Activated CD4-positive, alpha-beta T cell treated with anti-CD3 and anti-CD28 coated beads, Interleukin-2, amount 10 ng/mL, durations not matched to agents 7 days and 5 days (primary cell): ENCODE measurements at regions not wholly inside any gene's neighbourhood (a gene's known extent, or its start where the extent isn't known, plus 50 kb on each side); places are given as distances from the start of the nearest gene placed in this dataset.
"Not testable (repeated sequence)": the region's sequence is repeated elsewhere in the genome, so short reads cannot be mapped to it uniquely, and the experiment has no call there.

ENCODE experiments used
- CTCF ChIA-PET: fragments of 350-600 bp; sonication (Branson Sonifier 250); formaldehyde crosslinking; loops from one replicate; lab custom pipeline; 2021; ENCODE audit warnings: antibody characterized with exemption; lab: Charles Lee
- POLR2A ChIA-PET: fragments of 350-600 bp; sonication (Branson Sonifier 250); formaldehyde crosslinking; loops from one replicate; lab custom pipeline; 2021; ENCODE audit warnings: antibody characterized with exemption; lab: Charles Lee
- DNase-seq: peaks from one replicate; pipeline ENCODE4 v3.0.0-alpha.2; 2020
- H3K27ac Mint-ChIP-seq: one replicate; pipeline ENCODE4 v1.8.0; 2021; ENCODE audit warnings: mild to moderate bottlenecking, moderate library complexity, mixed read lengths
- H3K27me3 Mint-ChIP-seq: one replicate; pipeline ENCODE4 v1.8.0; 2021; ENCODE audit warnings: mixed read lengths
- H3K36me3 Mint-ChIP-seq: one replicate; pipeline ENCODE4 v1.8.0; 2021; ENCODE audit warnings: low read depth, mixed read lengths
- H3K4me1 Mint-ChIP-seq: one replicate; pipeline ENCODE4 v1.8.0; 2021; ENCODE audit warnings: mixed read lengths
- H3K4me3 Mint-ChIP-seq: one replicate; pipeline ENCODE4 v1.8.0; 2021; ENCODE audit warnings: mild to moderate bottlenecking, moderate library complexity, mixed read lengths
- H3K9me3 Mint-ChIP-seq: one replicate; pipeline ENCODE4 v1.8.0; 2021; ENCODE audit warnings: mixed read lengths

DNA sequence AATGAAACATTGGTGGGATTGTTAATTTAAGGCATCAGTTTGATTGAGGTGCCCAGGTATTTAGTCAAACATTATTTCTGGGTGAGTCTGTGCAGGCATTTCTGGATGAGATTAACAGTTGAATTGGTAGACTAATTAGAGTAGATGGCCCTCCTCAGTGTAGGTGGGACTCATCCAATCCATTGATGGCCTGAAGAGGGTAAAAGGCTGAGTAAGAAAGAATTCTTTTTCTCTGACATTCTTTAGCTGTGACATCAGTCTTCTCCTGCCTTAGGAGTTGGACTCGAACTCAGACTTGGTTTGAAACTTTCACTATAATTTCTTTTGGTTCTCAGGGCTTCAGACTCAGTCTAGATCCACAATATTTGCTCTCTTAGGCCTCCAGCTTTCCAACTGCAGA lies 59.6 kb upstream of the ADAMTS5 start:
- Mint-ChIP-seq H3K27me3 (no peaks in the 10 kb centered on the region), H3K27ac (no peak overlapping the region), H3K4me3 (no peak overlapping the region), H3K4me1 (no peaks in the 10 kb centered on the region), H3K36me3 (no peaks in the 10 kb centered on the region), H3K9me3 (no peaks in the 10 kb centered on the region)
- POLR2A ChIA-PET = no interaction called here
- CTCF ChIA-PET = no interaction called here
- DNase-seq = no peak

DNA sequence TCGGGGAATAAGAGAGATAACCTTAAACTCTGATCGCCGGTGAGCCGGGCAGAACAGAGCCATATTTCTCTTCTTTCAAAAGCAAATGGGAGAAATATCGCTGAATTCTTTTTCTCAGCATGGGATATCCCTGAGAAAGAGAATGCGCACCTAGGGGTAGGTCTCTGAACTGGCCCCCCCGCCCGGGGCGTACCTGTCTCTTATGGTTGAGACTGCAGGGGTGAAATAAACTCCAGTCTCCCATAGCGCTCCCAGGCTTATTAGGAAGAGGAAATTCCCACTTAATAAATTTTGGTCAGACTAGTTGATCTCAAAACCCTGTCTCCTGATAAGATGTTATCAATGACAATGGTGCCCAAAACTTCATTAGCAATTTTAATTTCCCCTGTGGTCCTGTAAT lies 58.8 kb upstream of the ADAMTS5 start:
- H3K27ac Mint-ChIP-seq, POLR2A ChIA-PET, H3K4me1 Mint-ChIP-seq, CTCF ChIA-PET, H3K36me3 Mint-ChIP-seq, H3K4me3 Mint-ChIP-seq, DNase-seq, H3K9me3 Mint-ChIP-seq, H3K27me3 Mint-ChIP-seq: not testable (repeated sequence)

DNA sequence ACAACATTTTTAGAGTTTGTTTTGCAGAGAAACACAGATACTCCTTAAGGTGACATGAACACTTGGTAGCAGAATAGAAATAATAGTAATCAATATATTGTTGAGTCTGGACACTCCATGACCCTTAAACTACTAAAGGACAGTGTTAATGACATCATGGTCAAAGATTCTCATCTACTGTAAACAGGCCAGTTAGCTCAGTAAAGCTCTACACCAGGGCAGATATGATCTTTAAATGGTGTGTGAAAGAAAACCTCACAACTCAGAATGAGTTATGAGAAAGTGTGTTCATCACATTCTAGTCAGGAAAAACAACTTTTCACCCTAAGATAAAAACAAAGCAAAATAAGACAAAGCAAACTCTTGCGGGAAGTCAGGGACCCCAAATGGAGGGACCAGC lies 58.1 kb upstream of the ADAMTS5 start:
- no peaks in the 10 kb centered on the region for H3K9me3 Mint-ChIP-seq
- H3K36me3 Mint-ChIP-seq = no peaks in the 10 kb centered on the region
- POLR2A ChIA-PET = no interaction called here
- H3K27ac Mint-ChIP-seq = no peak overlapping the region
- H3K4me1 Mint-ChIP-seq = no peaks in the 10 kb centered on the region
- H3K27me3 Mint-ChIP-seq = no peaks in the 10 kb centered on the region
- CTCF ChIA-PET = no interaction called here
- no peak overlapping the region for H3K4me3 Mint-ChIP-seq
- DNase-seq = no peak

DNA sequence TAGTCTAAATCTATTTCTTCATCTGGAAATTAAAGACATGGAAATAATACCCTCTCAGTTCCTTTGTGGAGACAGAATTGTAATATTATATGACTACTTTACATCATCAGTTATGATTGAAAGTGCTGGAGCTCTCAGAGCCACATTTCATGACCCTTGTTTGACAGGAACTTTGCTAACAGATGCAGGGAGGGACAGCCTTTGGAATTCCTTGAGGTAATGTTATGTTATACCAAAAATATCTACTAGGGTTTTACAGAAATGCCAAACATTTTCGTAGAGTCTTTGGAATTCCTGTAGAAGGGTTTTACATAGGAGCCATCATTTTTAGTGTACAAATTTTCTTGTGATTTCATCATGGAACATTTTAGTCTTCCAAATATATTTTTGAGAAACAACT lies 57.4 kb upstream of the ADAMTS5 start:
- ChIA-PET POLR2A (interaction anchor here (0.6 kb wide), 1 partner anchor 163 kb away, joined by 3 read pairs; no protein-coding TSS in a partner anchor), CTCF (no interaction called here)
- Mint-ChIP-seq H3K9me3 (no peaks in the 10 kb centered on the region), H3K27me3 (no peaks in the 10 kb centered on the region), H3K4me3 (no peak overlapping the region), H3K36me3 (no peaks in the 10 kb centered on the region), H3K4me1 (no peaks in the 10 kb centered on the region), H3K27ac (no peak overlapping the region)
- DNase-seq = no peak

DNA sequence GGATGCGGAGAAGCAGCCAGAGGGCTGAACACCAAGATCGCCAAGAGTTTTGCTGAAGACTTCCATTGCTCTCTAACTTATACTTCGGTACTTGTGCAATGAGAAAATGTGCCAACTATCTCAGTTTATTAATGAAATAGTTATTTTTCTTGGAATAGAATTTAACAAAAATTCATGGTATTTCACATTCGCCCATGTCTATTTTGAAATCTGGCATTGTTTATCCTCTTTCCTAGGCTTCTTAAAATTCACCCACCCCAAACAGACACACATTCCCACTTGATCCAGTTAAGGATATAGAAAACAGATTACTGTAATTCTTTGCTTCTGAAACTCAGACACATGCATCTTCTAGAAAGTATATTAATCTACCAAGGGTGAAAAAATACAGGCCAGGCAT lies 56.3 kb upstream of the ADAMTS5 start:
- ChIA-PET POLR2A (no interaction called here), CTCF (no interaction called here)
- H3K9me3 Mint-ChIP-seq = no peaks in the 10 kb centered on the region
- no peak overlapping the region for H3K4me3 Mint-ChIP-seq
- H3K27ac Mint-ChIP-seq = no peak overlapping the region
- no peaks in the 10 kb centered on the region for H3K27me3 Mint-ChIP-seq
- no peak for DNase-seq
- no peaks in the 10 kb centered on the region for H3K4me1 Mint-ChIP-seq
- no peaks in the 10 kb centered on the region for H3K36me3 Mint-ChIP-seq

DNA sequence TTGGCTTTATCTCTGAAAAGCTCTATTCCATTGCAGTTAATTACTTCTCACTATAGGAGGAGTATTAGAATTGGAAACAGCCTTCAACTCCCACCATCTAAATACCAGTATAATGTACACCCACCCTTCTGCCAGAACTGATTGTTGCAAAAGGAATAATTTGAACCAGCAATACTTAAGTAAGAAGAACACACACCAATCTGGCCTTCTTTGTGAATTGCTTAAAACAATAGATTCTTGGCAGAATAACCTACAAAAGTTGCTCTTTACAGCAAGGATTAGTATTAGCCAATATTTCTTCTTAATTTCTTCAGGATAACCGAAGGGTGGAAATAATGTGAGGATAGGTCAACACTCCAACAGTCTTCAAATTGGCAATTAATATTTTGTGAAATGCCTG lies 54.9 kb upstream of the ADAMTS5 start:
- ChIA-PET POLR2A (no interaction called here), CTCF (no interaction called here)
- Mint-ChIP-seq H3K27me3 (no peaks in the 10 kb centered on the region), H3K27ac (no peak overlapping the region), H3K9me3 (no peaks in the 10 kb centered on the region), H3K4me3 (no peak overlapping the region), H3K4me1 (no peaks in the 10 kb centered on the region), H3K36me3 (no peaks in the 10 kb centered on the region)
- DNase-seq = no peak

DNA sequence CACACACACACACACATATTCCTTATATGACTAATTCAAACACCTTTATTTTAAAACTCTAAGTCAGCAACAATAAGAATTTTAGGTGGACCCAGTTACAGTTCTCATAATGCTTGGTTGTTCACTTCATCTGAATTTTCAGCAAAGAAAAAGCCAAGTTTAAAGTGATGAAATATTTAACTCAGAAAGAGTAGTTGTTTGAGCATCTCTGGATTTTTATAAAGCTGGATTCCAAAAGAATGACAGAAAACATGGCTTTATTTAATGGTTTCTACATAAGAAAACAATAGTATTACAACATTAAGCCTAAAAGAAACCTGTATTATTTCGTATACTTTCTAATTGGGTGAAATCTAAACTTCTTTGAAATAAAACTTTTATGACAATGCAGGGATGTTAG lies 54.2 kb upstream of the ADAMTS5 start:
- Mint-ChIP-seq H3K9me3 (no peaks in the 10 kb centered on the region), H3K27me3 (no peaks in the 10 kb centered on the region), H3K36me3 (no peaks in the 10 kb centered on the region), H3K4me1 (no peaks in the 10 kb centered on the region), H3K4me3 (no peak overlapping the region), H3K27ac (no peak overlapping the region)
- ChIA-PET POLR2A (no interaction called here), CTCF (no interaction called here)
- DNase-seq = no peak

DNA sequence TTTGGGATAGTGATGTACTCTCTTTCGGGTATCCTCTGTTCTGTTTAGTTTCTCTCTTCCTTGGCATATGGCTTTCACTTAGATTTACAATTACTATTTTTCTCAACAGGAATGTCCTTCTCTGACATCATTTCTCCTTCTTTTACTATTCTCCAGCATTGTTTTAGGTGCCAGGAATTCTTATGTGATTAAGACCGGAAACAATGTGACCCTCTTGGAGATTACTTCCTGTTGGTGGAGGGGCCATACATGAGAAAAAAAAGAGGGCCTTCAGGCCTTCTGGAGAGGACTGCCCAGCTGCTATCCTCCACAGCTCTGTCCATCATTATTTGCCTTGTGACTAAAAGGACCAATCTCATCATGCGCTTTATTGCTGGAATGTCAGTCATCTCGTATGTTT lies 50.4 kb upstream of the ADAMTS5 start:
- no peaks in the 10 kb centered on the region for H3K27me3 Mint-ChIP-seq
- ChIA-PET CTCF (no interaction called here), POLR2A (no interaction called here)
- no peak overlapping the region for H3K27ac Mint-ChIP-seq
- DNase-seq = no peak
- H3K36me3 Mint-ChIP-seq = no peaks in the 10 kb centered on the region
- no peaks in the 10 kb centered on the region for H3K4me1 Mint-ChIP-seq
- H3K9me3 Mint-ChIP-seq = no peaks in the 10 kb centered on the region
- no peak overlapping the region for H3K4me3 Mint-ChIP-seq
